ENCODE measurements at regions not wholly inside any gene's neighbourhood (a gene's known extent, or its start where the extent isn't known, plus 50 kb on each side); places are given as distances from the start of the nearest gene placed in this dataset.

- TF ChIP-seq CTCF (optimal IDR thresholded peaks at IDR 0.05 in 1 of 3, IDR thresholded peaks at IDR 0.05 in 1 of 3, conservative IDR thresholded peaks at IDR 0.05 in 1 of 3; ENCODE audit: extremely low read depth in 1 of 3, insufficient read depth in 2 of 3, low read length in 3 of 3) (no peak), EZH2 (IDR thresholded peaks at IDR 0.05; ENCODE audit: low read length) (no peak)
Observed at GRCh38 chr3:176412771-176413170, 784.5 kb downstream of the TBL1XR1 start.
